ENCODE measurements at regions not wholly inside any gene's neighbourhood (a gene's known extent, or its start where the extent isn't known, plus 50 kb on each side); places are given as distances from the start of the nearest gene placed in this dataset.

GRCh38 chr16:17571499-17572093, 100.8 kb upstream of the XYLT1 start:
- no peak for ATAC-seq (replicated peaks)
- Mint-ChIP-seq H3K4me3 (no peak overlapping the region), H3K36me3 (ENCODE audit: low read depth) (no peaks in the 10 kb centered on the region)

DNA sequence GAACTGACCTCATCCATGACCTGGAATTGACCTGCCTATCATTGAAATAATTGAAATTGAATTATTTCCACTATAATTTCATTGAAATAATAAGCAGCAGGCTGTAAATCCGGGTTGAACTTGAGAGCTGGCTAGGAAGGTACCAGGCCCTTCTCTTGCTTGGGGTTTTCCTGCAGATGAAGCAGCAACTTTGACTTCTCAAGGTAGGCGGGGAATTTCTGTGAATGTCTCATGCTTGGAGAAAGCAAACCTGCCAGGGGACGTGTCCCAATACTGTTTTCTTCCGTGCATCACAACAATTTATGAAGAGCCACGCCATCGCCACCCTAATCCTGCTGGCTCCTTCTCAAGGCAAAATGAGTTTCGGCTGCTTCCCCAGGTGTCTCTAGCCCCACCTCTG, 97.5 kb upstream of the XYLT1 start:
- Mint-ChIP-seq H3K4me1 (no peaks in the 10 kb centered on the region), H3K9me3 (no peaks in the 10 kb centered on the region), H3K27me3 (peaks cover 8% of the 10 kb centered on the region), H3K36me3 (ENCODE audit: low read depth) (no peaks in the 10 kb centered on the region), H3K4me3 (no peak overlapping the region), H3K27ac (no peak overlapping the region)
- peak; percentile 62 for ATAC-seq (replicated peaks)

More at GRCh38 chr16:17571499-17572093, 100.8 kb upstream of the XYLT1 start:
- Mint-ChIP-seq H3K4me1 (no peaks in the 10 kb centered on the region), H3K27me3 (peaks cover 3% of the 10 kb centered on the region), H3K27ac (no peak overlapping the region), H3K9me3 (no peaks in the 10 kb centered on the region)

GRCh38 chr16:17567455-17567854, 96.7 kb upstream of the XYLT1 start:
- H3K36me3 Mint-ChIP-seq (ENCODE audit: low read depth), result no peaks in the 10 kb centered on the region
- peaks cover 12% of the 10 kb centered on the region for H3K27me3 Mint-ChIP-seq

GRCh38 chr16:17566656-17567450, 96.1 kb upstream of the XYLT1 start:
- H3K4me3 Mint-ChIP-seq, result no peak overlapping the region
- no peaks in the 10 kb centered on the region for H3K4me1 Mint-ChIP-seq
- ATAC-seq (replicated peaks), result no peak
- H3K9me3 Mint-ChIP-seq, result no peaks in the 10 kb centered on the region
- no peaks in the 10 kb centered on the region for H3K36me3 Mint-ChIP-seq (ENCODE audit: low read depth)
- peaks cover 12% of the 10 kb centered on the region for H3K27me3 Mint-ChIP-seq
- H3K27ac Mint-ChIP-seq, result no peak overlapping the region

More at GRCh38 chr16:17567455-17567854, 96.7 kb upstream of the XYLT1 start:
- no peak for ATAC-seq (replicated peaks)
- Mint-ChIP-seq H3K27ac (no peak overlapping the region), H3K9me3 (no peaks in the 10 kb centered on the region), H3K4me1 (no peaks in the 10 kb centered on the region), H3K4me3 (no peak overlapping the region)

DNA sequence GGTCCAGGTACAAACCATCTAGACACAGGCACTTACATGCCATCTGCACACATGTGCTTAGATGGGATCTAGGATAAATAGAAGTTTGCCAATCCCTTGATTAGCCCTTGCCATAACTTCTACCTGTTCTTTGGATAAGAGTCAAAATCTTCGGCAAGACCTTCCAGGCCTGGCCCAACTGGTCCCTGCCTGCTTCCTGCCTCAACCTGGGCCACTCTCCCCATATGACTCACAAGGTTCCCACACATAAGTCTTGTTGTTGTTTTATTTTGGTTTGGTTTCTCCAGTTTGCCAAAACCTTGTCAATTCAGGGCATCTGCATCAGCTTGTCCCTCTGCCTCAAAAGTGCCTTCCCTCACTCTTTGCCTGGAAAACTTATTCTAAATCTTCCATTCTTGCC, 95.3 kb upstream of the XYLT1 start:
- no peak for ATAC-seq (replicated peaks)

GRCh38 chr16:17565605-17566004, 94.8 kb upstream of the XYLT1 start:
- Mint-ChIP-seq H3K4me1 (no peaks in the 10 kb centered on the region), H3K4me3 (no peak overlapping the region), H3K27me3 (peaks cover 16% of the 10 kb centered on the region), H3K36me3 (ENCODE audit: low read depth) (no peaks in the 10 kb centered on the region), H3K27ac (no peak overlapping the region), H3K9me3 (no peaks in the 10 kb centered on the region)
- ATAC-seq (replicated peaks), result no peak

More for the DNA sequence above, 95.3 kb upstream of the XYLT1 start:
- no peak overlapping the region for H3K27ac Mint-ChIP-seq
- H3K9me3 Mint-ChIP-seq, result no peaks in the 10 kb centered on the region
- no peak overlapping the region for H3K4me3 Mint-ChIP-seq
- no peaks in the 10 kb centered on the region for H3K4me1 Mint-ChIP-seq
- H3K27me3 Mint-ChIP-seq, result peaks cover 16% of the 10 kb centered on the region
- no peaks in the 10 kb centered on the region for H3K36me3 Mint-ChIP-seq (ENCODE audit: low read depth)

- H3K27ac Mint-ChIP-seq, result no peak overlapping the region
- H3K4me3 Mint-ChIP-seq, result no peak overlapping the region
- ATAC-seq (replicated peaks), result peak; percentile 39
- H3K27me3 Mint-ChIP-seq, result peaks cover 16% of the 10 kb centered on the region
- no peaks in the 10 kb centered on the region for H3K9me3 Mint-ChIP-seq
- H3K36me3 Mint-ChIP-seq (ENCODE audit: low read depth), result no peaks in the 10 kb centered on the region
- no peaks in the 10 kb centered on the region for H3K4me1 Mint-ChIP-seq
Measured at GRCh38 chr16:17564856-17565255, 94.1 kb upstream of the XYLT1 start.

GRCh38 chr16:17563323-17564091, 92.7 kb upstream of the XYLT1 start:
- H3K27ac Mint-ChIP-seq, result no peak overlapping the region
- peaks cover 18% of the 10 kb centered on the region for H3K27me3 Mint-ChIP-seq
- no peaks in the 10 kb centered on the region for H3K9me3 Mint-ChIP-seq
- no peaks in the 10 kb centered on the region for H3K36me3 Mint-ChIP-seq (ENCODE audit: low read depth)
- no peak overlapping the region for H3K4me3 Mint-ChIP-seq
- ATAC-seq (replicated peaks), result no peak
- H3K4me1 Mint-ChIP-seq, result peaks cover under 1% of the 10 kb centered on the region

DNA sequence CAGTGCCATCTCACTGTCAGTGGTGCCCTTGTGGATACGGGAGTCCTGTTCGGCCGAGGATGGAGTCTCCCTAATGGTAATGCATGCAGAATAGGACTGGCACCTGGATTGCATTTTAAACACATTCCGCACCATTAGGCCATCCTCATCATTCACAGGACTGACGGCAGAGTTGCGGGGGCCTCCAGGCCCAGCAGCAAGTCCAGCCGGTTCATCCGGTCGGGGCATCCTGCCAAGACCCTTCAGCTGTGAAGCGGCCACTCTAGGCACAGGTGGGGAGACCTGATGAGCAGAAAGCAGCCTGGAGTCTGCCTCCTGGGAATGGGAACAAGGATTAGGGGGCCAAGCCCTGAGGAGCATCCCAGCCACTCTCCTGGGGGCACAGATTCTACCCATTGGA, 90.3 kb upstream of the XYLT1 start:
- Mint-ChIP-seq H3K4me3 (no peak overlapping the region), H3K9me3 (no peaks in the 10 kb centered on the region), H3K27ac (no peak overlapping the region), H3K4me1 (peaks cover 7% of the 10 kb centered on the region), H3K27me3 (peaks cover 23% of the 10 kb centered on the region), H3K36me3 (ENCODE audit: low read depth) (no peaks in the 10 kb centered on the region)
- ATAC-seq (replicated peaks), result no peak

DNA sequence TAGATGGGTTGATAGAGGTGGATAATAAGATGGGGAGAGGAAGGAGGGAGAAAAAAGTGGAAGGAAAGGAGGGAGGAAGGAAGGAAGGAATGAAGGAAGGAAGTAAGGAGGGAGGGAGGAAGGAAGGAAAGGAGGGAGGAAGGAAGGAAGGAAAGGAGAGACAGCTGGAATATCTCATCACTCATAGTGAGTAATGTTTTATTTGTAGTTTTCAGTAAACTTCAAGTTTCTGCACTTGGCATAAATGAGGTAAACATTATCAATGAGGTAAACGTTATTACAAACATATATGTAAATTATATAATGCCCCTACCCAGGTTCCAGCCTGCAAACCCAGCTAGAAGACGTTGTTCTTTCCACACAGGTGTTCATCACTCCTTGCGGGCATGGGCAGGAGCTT, 89.8 kb upstream of the XYLT1 start:
- Mint-ChIP-seq H3K27me3 (peaks cover 23% of the 10 kb centered on the region), H3K4me1 (peaks cover 7% of the 10 kb centered on the region), H3K9me3 (no peaks in the 10 kb centered on the region), H3K27ac (no peak overlapping the region), H3K36me3 (ENCODE audit: low read depth) (no peaks in the 10 kb centered on the region), H3K4me3 (no peak overlapping the region)
- no peak for ATAC-seq (replicated peaks)

GRCh38 chr16:17559394-17559793, 88.6 kb upstream of the XYLT1 start:
- no peak overlapping the region for H3K4me3 Mint-ChIP-seq
- no peaks in the 10 kb centered on the region for H3K36me3 Mint-ChIP-seq (ENCODE audit: low read depth)
- H3K9me3 Mint-ChIP-seq, result no peaks in the 10 kb centered on the region
- no peak overlapping the region for H3K27ac Mint-ChIP-seq
- peaks cover 12% of the 10 kb centered on the region for H3K4me1 Mint-ChIP-seq
- peaks cover 25% of the 10 kb centered on the region for H3K27me3 Mint-ChIP-seq
- no peak for ATAC-seq (replicated peaks)

DNA sequence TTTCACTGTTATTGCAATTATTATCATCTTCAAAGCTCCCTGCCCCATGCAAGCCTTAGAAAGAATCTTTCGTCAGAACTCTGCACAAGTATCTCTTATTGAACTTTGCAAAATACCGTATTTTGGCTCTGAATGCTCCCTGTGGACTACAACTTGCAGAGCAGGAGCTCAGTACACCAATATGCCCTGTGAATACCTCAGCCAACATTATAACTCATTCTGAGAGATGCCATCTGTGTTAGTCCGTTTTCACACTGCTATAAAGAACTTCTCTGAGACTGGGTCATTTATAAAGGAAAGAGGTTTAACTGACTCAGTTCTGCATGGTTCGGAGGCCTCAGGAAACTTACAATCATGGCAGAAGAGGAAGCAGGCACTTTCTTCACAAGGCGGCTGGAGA, 87.2 kb upstream of the XYLT1 start:
- peak overlapping the region; percentile 29 for H3K27ac Mint-ChIP-seq
- peak overlapping the region; percentile 24 for H3K4me3 Mint-ChIP-seq
- peak; percentile 44 for ATAC-seq (replicated peaks)
- no peaks in the 10 kb centered on the region for H3K36me3 Mint-ChIP-seq (ENCODE audit: low read depth)
- H3K4me1 Mint-ChIP-seq, result peaks cover 12% of the 10 kb centered on the region
- peaks cover 27% of the 10 kb centered on the region for H3K27me3 Mint-ChIP-seq
- H3K9me3 Mint-ChIP-seq, result no peaks in the 10 kb centered on the region

- no peaks in the 10 kb centered on the region for H3K36me3 Mint-ChIP-seq (ENCODE audit: low read depth)
- H3K4me1 Mint-ChIP-seq, result peaks cover 12% of the 10 kb centered on the region
- no peaks in the 10 kb centered on the region for H3K9me3 Mint-ChIP-seq
- ATAC-seq (replicated peaks), result peak; percentile 85
- peak overlapping the region; percentile 24 for H3K4me3 Mint-ChIP-seq
- H3K27me3 Mint-ChIP-seq, result peaks cover 25% of the 10 kb centered on the region
- H3K27ac Mint-ChIP-seq, result peak overlapping the region; percentile 43
Measured at GRCh38 chr16:17557480-17557879, 86.7 kb upstream of the XYLT1 start.

- peak; percentile 28 for ATAC-seq (replicated peaks)
- H3K4me1 Mint-ChIP-seq, result peaks cover 12% of the 10 kb centered on the region
- H3K9me3 Mint-ChIP-seq, result no peaks in the 10 kb centered on the region
- H3K4me3 Mint-ChIP-seq, result no peak overlapping the region
- no peaks in the 10 kb centered on the region for H3K36me3 Mint-ChIP-seq (ENCODE audit: low read depth)
- peak overlapping the region; percentile 43 for H3K27ac Mint-ChIP-seq
- H3K27me3 Mint-ChIP-seq, result peaks cover 30% of the 10 kb centered on the region
Measured at GRCh38 chr16:17556276-17557052, 85.7 kb upstream of the XYLT1 start.

Measured in activated T-helper 17 cell treated with anti-CD3 and anti-CD28 coated beads, Interleukin-2, amount 50 U/mL, for 72 hours (primary cell).